ENCODE measurements at regions not wholly inside any gene's neighbourhood (a gene's known extent, or its start where the extent isn't known, plus 50 kb on each side); places are given as distances from the start of the nearest gene placed in this dataset.

GRCh38 chr7:124489925-124490324 is 275.7 kb downstream of the GPR37 start:
- no peak for FAIRE-seq
- Histone ChIP-seq H3K4me3 (no peak overlapping the region), H4K20me1 (replicated peaks; ENCODE audit: control insufficient read depth, insufficient read depth, low read length) (no peaks in the 10 kb centered on the region), H3K27me3 (ENCODE audit: control insufficient read depth in 2 of 2, insufficient read depth in 2 of 2, low read length in 2 of 2) (no peaks in the 10 kb centered on the region), H2AFZ (ENCODE audit: low read depth, low read length) (no peak overlapping the region), H3K9me1 (ENCODE audit: control insufficient read depth, insufficient read depth, low read length) (no peaks in the 10 kb centered on the region), H3K27ac (ENCODE audit: extremely low read depth, low read depth, low read length) (no peak overlapping the region), H3K79me2 (ENCODE audit: control insufficient read depth, insufficient read depth, low read length) (no peaks in the 10 kb centered on the region), H3K9me3 (replicated peaks; ENCODE audit: control insufficient read depth, insufficient read depth, low read depth, low read length) (no peaks in the 10 kb centered on the region; the same call in 1 of the 2 replicates), H3K9ac (ENCODE audit: insufficient read depth in 1 of 2, low read depth in 2 of 2, low read length in 2 of 2) (no peak overlapping the region), H3K36me3 (ENCODE audit: control insufficient read depth, insufficient read depth, low read length) (no peaks in the 10 kb centered on the region), H3K4me1 (replicated peaks in 1 of 2; ENCODE audit: control insufficient read depth in 2 of 2, insufficient read depth in 2 of 2, low read length in 2 of 2) (no peaks in the 10 kb centered on the region), H3K4me2 (ENCODE audit: insufficient read depth, low read length) (no peak overlapping the region)
- ATAC-seq, result no peak
- BruUV-seq (replicated peaks), result no TSS peak
- in situ Hi-C loops (cut with MboI), result no loop called here
- TF ChIP-seq SRSF3 (IDR thresholded peaks at IDR 0.05; ENCODE audit: insufficient read depth, low read length), result no peak
- intact Hi-C loops (cut with micrococcal nuclease), result no loop called here
- CTCF ChIA-PET (ENCODE audit: low intra/inter-chr PET ratio), result no interaction called here
- POLR2A ChIA-PET, result no interaction called here
- 0% methylated on average over 3 of the region's 3 CpGs for WGBS (ENCODE audit: insufficient coverage, low coverage, missing lambda C conversion rate)
- no peak for DNase-seq (ENCODE audit: extremely low read depth in 1 of 4, low spot score in 3 of 4)

GRCh38 chr7:124489082-124489819 is 276.3 kb downstream of the GPR37 start:
- no TSS peak for BruUV-seq (replicated peaks)
- H3K9me3 ChIP-seq (replicated peaks; ENCODE audit: control insufficient read depth, insufficient read depth, low read depth, low read length), result no peaks in the 10 kb centered on the region; the same call in 1 of the 2 replicates
- TF ChIP-seq ELK1 (CRISPR knock-in tag; IDR thresholded peaks at IDR 0.05) (no peak), ZNF583 (CRISPR knock-in tag; IDR thresholded peaks at IDR 0.05) (no peak), GABPB1 (CRISPR knock-in tag; IDR thresholded peaks at IDR 0.05) (no peak), HOXB6 (CRISPR knock-in tag; IDR thresholded peaks at IDR 0.05; ENCODE audit: borderline replicate concordance) (no peak)
- no peak overlapping the region for H3K9ac ChIP-seq (ENCODE audit: insufficient read depth in 1 of 2, low read depth in 2 of 2, low read length in 2 of 2)
- DNase-seq (ENCODE audit: extremely low read depth in 1 of 4, low spot score in 3 of 4), result no peak
- H2AFZ ChIP-seq (ENCODE audit: low read depth, low read length), result no peak overlapping the region
- WGBS (ENCODE audit: insufficient coverage, low coverage, missing lambda C conversion rate), result 1% methylated on average over 5 of the region's 5 CpGs
- H3K4me3 ChIP-seq, result no peak overlapping the region
- H4K20me1 ChIP-seq (replicated peaks; ENCODE audit: control insufficient read depth, insufficient read depth, low read length), result no peaks in the 10 kb centered on the region
- in situ Hi-C loops (cut with MboI) (no loop called here), intact Hi-C loops (cut with micrococcal nuclease) (no loop called here)
- ChIA-PET POLR2A (no interaction called here), CTCF (ENCODE audit: low intra/inter-chr PET ratio) (no interaction called here)
- H3K4me1 ChIP-seq (replicated peaks in 1 of 2; ENCODE audit: control insufficient read depth in 2 of 2, insufficient read depth in 2 of 2, low read length in 2 of 2), result no peaks in the 10 kb centered on the region
- no peak for FAIRE-seq
- H3K27me3 ChIP-seq (ENCODE audit: control insufficient read depth in 2 of 2, insufficient read depth in 2 of 2, low read length in 2 of 2), result no peaks in the 10 kb centered on the region
- no peaks in the 10 kb centered on the region for H3K9me1 ChIP-seq (ENCODE audit: control insufficient read depth, insufficient read depth, low read length)
- no peak overlapping the region for H3K27ac ChIP-seq (ENCODE audit: extremely low read depth, low read depth, low read length)
- no peaks in the 10 kb centered on the region for H3K79me2 ChIP-seq (ENCODE audit: control insufficient read depth, insufficient read depth, low read length)
- no peak for ATAC-seq
- no peak overlapping the region for H3K4me2 ChIP-seq (ENCODE audit: insufficient read depth, low read length)
- no peaks in the 10 kb centered on the region for H3K36me3 ChIP-seq (ENCODE audit: control insufficient read depth, insufficient read depth, low read length)

Measured in K562 (cell line).